ENCODE measurements at regions not wholly inside any gene's neighbourhood (a gene's known extent, or its start where the extent isn't known, plus 50 kb on each side); places are given as distances from the start of the nearest gene placed in this dataset.
"Not testable (repeated sequence)": the region's sequence is repeated elsewhere in the genome, so short reads cannot be mapped to it uniquely, and the experiment has no call there.

DNA sequence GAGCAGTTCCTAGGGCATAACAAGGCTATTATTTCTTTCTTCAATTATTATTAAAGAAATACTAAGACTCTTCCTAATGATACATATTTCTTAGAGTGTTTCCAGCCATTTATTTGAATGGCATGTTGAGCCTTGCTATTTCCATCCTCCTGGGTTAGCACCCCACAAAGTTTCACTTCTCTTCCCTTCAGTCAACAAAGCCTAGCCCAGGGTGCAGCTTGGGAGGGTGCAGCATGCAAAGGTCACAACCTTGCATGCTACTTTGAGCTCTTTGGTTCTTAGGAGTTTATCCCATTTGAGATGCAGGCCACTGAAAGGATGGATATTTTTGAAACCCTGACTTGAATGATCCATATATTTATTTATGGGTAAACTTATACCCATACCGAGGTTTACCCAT lies 454.4 kb upstream of the MEIS1 start:
- H3K27ac ChIP-seq (replicated peaks): no peak overlapping the region
- TF ChIP-seq REST (IDR thresholded peaks at IDR 0.05; ENCODE audit: insufficient replicate concordance, low read depth) (no peak), CTCF (IDR thresholded peaks at IDR 0.05; ENCODE audit: insufficient read depth, low read length) (no peak), SPI1 (IDR thresholded peaks at IDR 0.05; ENCODE audit: borderline replicate concordance, low read depth) (no peak), POLR2AphosphoS5 (IDR thresholded peaks at IDR 0.05; ENCODE audit: low read depth) (no peak), GABPA (IDR thresholded peaks at IDR 0.05; ENCODE audit: low read depth) (no peak)
- DNase-seq (ENCODE audit: low read depth in 1 of 2, low spot score in 1 of 2): no peak
- no peak overlapping the region for H3K4me3 ChIP-seq (replicated peaks; ENCODE audit: insufficient read depth, low read length)
- no peaks in the 10 kb centered on the region for H3K27me3 ChIP-seq (ENCODE audit: insufficient read depth, poor library complexity, severe bottlenecking)

DNA sequence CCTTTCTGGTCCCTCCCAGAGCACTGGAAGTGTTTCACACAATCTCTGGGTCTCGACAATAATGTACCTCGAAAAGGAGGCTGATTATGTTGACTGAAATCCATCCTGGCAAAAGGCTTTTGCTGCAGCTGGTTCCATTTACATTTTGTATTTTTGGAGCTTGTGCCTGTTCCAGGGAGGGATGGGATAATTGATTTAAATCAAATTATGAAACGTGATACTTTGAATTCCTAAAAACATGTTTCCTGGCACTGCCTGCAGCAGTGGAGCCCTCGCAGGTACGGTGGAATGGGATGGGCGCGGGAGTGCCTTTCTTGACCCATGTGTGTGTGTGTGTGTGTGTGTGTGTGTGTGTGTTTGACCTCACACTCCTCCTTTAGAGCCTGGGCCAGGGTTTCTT lies 455.5 kb upstream of the MEIS1 start:
- H3K4me3 ChIP-seq (replicated peaks; ENCODE audit: insufficient read depth, low read length): no peak overlapping the region
- no peaks in the 10 kb centered on the region for H3K27me3 ChIP-seq (ENCODE audit: insufficient read depth, poor library complexity, severe bottlenecking)
- no peak overlapping the region for H3K27ac ChIP-seq (replicated peaks)
- TF ChIP-seq POLR2AphosphoS5 (IDR thresholded peaks at IDR 0.05; ENCODE audit: low read depth) (no peak), SPI1 (IDR thresholded peaks at IDR 0.05; ENCODE audit: borderline replicate concordance, low read depth) (no peak)
- DNase-seq (ENCODE audit: low read depth in 1 of 2, low spot score in 1 of 2): no peak

DNA sequence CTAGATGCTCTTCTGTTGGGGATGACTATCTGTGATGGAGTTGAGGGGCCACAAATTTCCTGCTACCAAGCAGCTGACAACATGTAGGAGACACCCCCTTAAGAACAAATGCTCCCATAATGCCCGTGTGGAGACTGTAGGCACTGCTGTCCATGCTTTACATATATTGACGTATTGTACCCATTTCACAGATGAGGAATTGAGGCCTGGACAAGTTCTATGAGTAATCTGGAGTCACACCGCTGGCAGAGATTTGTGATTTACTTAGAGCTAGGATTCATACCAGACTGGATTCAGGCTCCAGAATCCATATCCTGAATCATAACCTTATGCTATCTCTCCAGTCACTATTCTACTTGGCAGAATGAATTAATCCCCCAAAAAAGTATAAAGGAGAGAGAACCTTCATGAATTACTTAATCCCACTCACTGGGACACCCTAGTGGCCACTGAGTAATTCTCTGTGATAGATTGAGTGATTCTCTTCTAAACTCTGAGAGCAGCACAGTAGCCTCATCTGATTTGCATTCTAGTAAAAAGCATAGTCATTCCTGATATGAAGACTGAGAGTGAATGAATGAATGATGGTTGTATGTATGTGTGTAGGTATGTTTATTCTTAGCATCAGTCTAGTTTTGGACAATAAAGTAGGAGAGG lies 460.7 kb upstream of the MEIS1 start:
- no peak overlapping the region for H3K27ac ChIP-seq (replicated peaks)
- no peak for TF ChIP-seq CTCF (IDR thresholded peaks at IDR 0.05; ENCODE audit: insufficient read depth, low read length)
- no peak for TF ChIP-seq GABPA (IDR thresholded peaks at IDR 0.05; ENCODE audit: low read depth)
- no peak for TF ChIP-seq POLR2AphosphoS5 (IDR thresholded peaks at IDR 0.05; ENCODE audit: low read depth)
- TF ChIP-seq REST (IDR thresholded peaks at IDR 0.05; ENCODE audit: insufficient replicate concordance, low read depth): no peak
- TF ChIP-seq SPI1 (IDR thresholded peaks at IDR 0.05; ENCODE audit: borderline replicate concordance, low read depth): no peak
- DNase-seq (ENCODE audit: low read depth in 1 of 2, low spot score in 1 of 2): no peak
- H3K4me3 ChIP-seq (replicated peaks; ENCODE audit: insufficient read depth, low read length): no peak overlapping the region
- no peaks in the 10 kb centered on the region for H3K27me3 ChIP-seq (ENCODE audit: insufficient read depth, poor library complexity, severe bottlenecking)

- Histone ChIP-seq H3K4me3 (replicated peaks; ENCODE audit: insufficient read depth, low read length) (no peak overlapping the region), H3K27me3 (ENCODE audit: insufficient read depth, poor library complexity, severe bottlenecking) (no peaks in the 10 kb centered on the region), H3K27ac (replicated peaks) (no peak overlapping the region)
- TF ChIP-seq GABPA (IDR thresholded peaks at IDR 0.05; ENCODE audit: low read depth) (no peak), CTCF (IDR thresholded peaks at IDR 0.05; ENCODE audit: insufficient read depth, low read length) (no peak), POLR2AphosphoS5 (IDR thresholded peaks at IDR 0.05; ENCODE audit: low read depth) (no peak), REST (IDR thresholded peaks at IDR 0.05; ENCODE audit: insufficient replicate concordance, low read depth) (no peak), SPI1 (IDR thresholded peaks at IDR 0.05; ENCODE audit: borderline replicate concordance, low read depth) (no peak)
- no peak for DNase-seq (ENCODE audit: low read depth in 1 of 2, low spot score in 1 of 2)
Observed at GRCh38 chr2:65969161-65969560, 465.8 kb upstream of the MEIS1 start.

- H3K27ac ChIP-seq (replicated peaks); DNase-seq (ENCODE audit: low read depth in 1 of 2, low spot score in 1 of 2); H3K4me3 ChIP-seq (replicated peaks; ENCODE audit: insufficient read depth, low read length); H3K27me3 ChIP-seq (ENCODE audit: insufficient read depth, poor library complexity, severe bottlenecking): not testable (repeated sequence)
Observed at GRCh38 chr2:65963303-65963702, 471.6 kb upstream of the MEIS1 start.

All from HL-60 (cell line).